ENCODE measurements at regions not wholly inside any gene's neighbourhood (a gene's known extent, or its start where the extent isn't known, plus 50 kb on each side); places are given as distances from the start of the nearest gene placed in this dataset.
"Not testable (repeated sequence)": the region's sequence is repeated elsewhere in the genome, so short reads cannot be mapped to it uniquely, and the experiment has no call there.

DNA sequence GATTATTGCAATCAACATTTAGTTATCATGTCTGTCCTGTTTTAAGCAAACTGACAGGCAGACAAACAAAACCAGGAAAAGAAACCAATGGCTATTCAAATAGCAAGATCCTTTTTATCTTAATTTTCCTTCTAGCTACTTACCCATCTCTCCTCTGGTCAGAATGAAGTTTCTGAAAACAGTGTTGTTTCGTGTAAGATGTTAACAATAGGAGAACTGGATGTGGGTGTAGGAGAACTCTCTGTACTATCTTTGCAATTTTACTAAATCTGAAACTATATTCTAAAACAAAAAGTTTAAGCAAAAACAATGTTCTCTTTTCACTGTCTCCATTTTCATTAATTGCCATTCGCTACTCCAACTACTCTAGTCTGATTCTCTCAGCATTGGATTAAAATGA, 726.4 kb downstream of the ZNF385D start:
- no peak for DNase-seq (ENCODE audit: low read depth in 2 of 2)

DNA sequence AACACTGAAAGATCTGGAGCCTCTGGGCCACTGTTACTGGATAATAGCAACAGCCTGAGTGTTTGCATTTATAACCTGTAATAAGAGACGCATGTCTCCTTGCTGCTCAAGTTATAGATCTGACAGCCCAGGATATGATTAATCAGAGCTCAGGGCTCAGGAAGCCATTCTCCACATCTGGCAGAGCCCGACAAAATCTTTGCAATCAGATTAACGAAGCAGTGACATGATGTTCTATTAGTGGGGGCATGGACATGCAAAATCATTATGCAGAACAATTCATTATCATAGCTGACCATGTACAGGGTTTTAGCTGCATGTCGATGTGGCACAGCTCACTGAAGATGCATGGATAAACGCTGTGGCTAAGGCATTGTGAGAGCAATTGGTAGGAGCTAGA, 730.3 kb downstream of the ZNF385D start:
- DNase-seq (ENCODE audit: low read depth in 2 of 2) = peak in 1 of 2 experiments; percentile 9

DNA sequence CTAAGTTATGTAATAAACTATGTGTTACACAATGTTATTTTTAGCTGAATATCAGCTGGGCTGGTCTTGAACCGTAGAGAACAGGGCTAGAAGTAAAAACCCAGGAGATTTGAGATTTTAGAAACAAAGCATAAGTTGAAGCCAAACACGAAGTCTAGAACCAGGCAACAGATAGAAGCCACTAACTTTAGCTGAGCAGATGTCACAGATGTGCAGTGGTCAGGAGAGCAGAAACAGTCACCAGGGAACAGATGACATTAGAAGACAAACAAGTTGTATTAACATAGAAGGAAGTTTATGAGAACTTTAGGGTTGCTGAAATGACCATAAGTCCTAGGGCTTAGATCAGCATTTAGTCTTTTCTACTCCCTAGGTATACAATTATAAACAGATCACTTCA, 731.0 kb downstream of the ZNF385D start:
- no peak for DNase-seq (ENCODE audit: low read depth in 2 of 2)

DNA sequence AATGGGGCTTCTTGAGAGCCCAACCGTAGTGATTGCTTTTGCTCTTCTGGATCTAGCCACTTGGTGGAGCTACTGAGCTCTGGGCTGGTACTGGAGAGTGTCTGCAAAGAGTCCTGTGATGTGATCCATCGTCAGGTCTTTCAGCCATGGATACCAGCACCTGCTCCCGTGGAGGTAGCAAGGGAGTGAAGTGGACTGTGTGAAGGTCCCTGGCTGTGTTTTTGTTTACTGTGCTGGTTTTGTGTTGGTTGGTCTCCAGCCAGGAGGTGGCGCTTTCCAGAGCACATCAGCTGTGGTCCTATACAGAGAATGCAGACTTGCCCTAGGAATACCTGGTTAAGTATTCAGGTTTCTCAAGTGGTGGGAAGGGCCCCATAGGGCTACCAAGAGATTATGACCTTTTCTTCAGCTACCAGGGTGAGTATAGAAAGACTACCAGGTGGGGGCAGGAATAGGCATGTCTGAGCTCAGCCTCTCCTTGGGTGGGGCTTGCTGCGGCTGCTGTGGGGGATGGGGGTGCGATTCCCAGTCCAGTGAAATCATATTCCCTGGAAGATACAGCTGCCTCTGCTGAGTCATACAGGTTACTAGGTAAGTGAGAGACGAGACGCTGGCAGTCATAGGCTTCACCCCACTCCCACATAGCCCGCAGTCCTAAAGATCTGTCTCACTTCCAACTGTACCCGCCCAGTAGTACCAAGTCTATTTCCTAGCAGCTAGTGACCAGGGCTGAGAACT, 733.7 kb downstream of the ZNF385D start:
- no peak for DNase-seq (ENCODE audit: low read depth in 2 of 2)

DNA sequence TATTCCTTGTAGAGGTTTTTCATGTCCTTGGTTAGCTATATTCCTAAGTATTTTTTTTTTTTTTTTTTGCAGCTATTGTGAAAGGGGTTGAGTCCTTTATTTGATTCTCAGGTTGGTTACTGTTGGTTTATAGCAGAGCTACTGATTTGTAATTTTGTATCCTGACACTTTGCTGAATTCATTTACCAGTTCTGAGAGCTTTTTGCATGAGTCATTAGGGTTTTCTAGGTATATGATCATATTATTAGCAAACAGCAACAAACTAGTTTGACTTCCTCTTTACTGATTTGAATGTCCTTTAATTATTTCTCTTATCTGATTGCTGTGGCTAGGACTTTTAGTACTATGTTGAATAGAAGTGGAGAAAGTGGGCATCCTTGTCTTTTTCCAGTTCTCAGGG, 737.4 kb downstream of the ZNF385D start:
- no peak for DNase-seq (ENCODE audit: low read depth in 2 of 2)

DNA sequence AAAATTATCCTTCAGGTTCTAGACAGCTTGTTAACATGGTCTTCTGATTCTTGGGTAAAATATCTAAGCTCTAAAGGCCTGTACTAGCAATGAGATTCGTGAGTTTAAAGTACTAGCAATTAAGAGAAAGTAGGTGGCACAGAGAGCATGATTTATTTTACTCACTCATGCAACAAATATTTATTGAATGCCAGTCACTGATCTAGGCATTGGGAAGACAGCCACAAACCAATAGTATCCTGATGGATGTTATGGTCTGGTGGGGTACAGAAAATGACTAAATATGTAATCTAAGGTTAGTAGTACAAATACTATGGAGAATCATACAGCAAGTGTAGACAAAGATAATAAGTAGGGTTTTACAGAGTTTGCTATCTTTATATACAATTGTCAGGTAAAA, 751.3 kb downstream of the ZNF385D start:
- no peak for DNase-seq (ENCODE audit: low read depth in 2 of 2)

DNA sequence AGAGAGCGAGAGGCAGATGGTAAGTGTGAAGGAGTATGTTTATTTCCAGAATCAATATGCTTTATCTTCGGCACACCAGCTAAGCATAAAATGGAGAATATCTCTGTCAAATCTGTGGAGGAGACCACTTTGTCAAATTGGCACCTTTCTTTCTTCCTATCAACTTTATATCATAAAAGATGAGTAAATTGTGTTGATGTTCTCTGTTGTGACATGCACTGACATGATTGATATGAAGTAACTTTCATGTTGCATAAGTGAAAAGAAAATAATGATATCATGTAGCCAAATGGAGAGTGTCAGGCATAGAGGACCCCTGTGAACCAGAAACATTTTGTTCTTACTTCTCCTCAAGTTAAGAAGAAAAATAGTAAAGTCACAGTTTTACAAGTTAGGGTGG, 753.8 kb downstream of the ZNF385D start:
- DNase-seq (ENCODE audit: low read depth in 2 of 2) = no peak

DNA sequence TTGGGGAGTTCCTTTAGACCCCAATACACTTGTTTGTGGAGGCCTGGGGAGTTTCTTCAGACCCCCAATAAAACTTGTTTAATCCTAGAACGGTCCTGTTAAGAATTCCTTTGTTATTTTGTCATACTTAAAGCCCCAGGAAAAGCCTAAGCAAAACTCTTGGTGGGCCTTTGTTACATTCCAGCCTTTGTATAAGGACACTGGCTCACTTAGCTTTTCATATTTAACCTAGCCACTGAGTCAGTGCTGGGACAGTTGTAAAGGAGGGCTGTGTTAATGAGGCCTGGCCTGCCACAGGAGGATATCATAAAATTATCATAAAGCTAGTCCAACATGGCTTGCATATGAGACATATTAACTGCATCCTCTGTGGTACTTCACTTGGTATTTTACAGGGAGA, 760.1 kb downstream of the ZNF385D start:
- no peak for DNase-seq (ENCODE audit: low read depth in 2 of 2)

DNA sequence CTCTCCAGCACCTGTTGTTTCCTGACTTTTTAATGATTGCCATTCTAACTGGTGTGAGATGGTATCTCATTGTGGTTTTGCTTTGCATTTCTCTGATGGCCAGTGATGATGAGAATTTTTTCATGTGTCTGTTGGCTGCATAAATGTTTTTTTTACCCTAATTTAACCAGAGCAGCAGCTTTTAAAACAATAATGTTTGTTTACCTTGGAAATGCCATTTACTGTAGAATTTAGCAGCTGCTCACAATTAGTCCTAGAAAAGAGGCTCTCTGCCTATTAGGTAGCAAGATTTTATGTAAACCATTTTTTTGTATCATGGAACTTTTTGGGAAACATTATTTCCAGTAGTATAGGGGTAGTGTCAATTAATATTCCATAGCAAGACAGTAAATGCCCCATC, 761.4 kb downstream of the ZNF385D start:
- DNase-seq (ENCODE audit: low read depth in 2 of 2) = not testable (repeated sequence)

DNA sequence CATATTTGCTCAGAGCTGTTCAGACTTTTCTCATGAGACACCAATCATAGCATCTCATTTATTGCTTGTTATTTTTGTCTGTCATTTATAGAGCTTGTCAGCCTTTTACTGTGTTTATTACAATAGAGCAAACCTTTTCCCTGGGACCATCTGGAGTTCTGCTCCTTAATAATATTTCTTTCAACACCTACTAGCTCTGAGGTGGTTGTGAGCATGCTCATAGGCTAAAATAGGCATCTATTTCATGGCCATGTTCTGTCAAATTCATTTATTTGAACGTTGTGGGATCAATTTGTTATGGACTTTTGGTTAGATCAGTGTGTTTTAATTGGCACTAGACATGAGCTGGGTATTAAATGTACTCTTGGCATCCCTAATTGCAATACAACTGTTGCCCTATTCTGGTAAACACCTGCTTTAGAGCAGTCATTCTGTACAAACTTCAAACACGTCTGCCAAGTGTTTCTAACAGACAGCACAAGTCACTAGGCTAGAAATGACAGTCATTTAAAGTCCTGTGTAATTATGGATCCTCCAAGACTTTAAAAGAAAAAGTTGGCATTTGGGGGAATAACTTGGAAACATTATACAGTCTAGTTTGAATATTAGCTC, 766.3 kb downstream of the ZNF385D start:
- no peak for DNase-seq (ENCODE audit: low read depth in 2 of 2)

DNA sequence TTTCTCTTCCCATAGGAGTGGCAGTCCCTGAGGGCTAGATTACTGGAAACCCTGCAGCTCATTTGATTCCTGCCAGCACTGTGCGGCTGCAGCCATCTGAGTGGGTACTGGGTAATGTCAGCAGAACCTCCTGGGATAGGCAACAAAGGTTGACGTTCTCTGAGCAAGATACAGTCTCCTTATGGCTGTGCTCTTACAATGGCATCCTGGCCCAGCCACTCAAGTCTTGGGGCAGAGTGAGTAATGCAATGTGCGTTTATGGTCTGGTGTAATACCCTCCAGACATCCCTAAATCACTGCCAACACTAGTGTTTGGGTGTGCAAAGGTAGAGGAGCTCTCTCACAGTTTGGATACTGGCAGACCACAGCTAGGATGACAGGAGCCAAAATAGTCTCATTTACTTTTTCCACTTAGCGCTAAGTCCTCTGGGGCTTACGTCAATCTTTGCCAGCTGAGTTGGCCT, 775.8 kb downstream of the ZNF385D start:
- no peak for DNase-seq (ENCODE audit: low read depth in 2 of 2)

DNA sequence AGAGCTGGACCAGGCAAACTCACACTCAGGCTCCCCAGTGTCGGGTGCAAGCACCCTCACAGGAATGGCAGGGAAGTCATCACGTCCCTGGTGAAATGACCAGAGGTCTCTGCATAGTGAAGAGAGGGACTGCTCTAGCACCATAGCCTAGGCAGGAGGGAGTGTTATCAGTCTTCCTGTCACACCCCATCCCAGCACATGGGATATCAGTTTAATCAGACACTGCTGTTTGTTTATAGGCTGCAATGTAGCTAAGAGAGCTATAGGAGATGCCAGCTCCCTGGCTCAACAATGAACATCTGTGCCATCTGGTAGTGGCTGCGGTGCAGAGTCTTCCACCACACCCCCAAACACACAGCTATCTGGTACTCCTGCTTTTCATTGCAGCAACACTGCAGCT, 776.6 kb downstream of the ZNF385D start:
- no peak for DNase-seq (ENCODE audit: low read depth in 2 of 2)

DNA sequence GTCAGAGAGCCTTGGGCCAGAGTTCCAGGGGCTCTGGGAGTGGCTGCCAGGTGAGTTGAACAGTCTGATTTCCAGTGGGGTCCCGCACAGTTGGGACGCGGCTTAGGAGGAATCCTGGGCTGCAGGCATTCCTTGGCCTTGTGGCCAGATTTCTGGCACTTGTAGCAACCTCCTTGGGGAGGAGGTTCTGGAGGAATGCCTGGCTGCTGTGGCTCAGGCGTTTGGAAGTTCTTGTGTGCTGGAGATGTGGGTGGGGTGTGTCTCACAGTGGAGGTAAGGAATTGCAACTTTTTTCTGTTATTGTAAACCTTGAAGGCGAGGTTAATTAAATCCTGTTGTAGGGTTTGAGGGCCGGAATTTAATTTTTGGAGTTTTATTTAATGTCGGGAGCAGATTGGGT, 780.2 kb downstream of the ZNF385D start:
- not testable (repeated sequence) for DNase-seq (ENCODE audit: low read depth in 2 of 2)

DNA sequence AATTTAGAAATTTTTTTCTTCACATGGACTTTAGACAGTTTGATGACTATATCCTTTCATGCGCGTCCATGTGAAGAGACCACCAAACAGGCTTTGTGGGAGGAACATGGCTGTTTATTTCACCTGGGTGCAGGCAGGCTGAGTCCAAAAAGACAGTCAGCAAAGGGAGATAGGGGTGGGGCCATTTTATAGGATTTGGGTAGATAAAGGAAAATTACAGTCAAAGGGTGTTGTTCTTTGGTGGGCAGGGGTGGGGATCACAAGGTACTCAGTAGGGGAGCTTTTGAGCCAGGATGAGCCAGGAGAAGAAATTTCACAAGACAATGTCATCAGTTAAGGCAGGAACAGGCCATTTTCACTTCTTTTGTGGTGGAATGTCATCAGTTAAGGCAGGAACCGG, 781.5 kb upstream of the SGO1 start:
- DNase-seq (ENCODE audit: low read depth in 2 of 2) = not testable (repeated sequence)

DNA sequence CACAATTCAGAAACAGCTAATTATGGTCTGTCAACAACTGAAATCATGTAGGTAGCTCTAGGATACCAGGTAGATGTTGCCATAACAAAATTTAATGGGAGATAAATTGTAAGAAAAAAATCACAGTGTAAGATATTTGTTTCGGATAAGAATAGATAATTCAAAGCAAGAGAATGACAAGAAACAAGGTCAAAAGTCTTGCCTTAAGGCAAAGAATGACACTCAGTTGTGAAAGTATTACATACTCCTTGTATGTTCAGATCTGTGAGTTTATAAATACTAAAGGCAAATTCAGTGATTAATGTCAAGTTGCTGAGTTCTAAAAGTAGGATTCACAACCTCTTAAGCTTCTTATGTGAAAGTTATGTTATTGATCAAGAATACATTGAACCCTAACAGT, 772.2 kb upstream of the SGO1 start:
- DNase-seq (ENCODE audit: low read depth in 2 of 2) = no peak

DNA sequence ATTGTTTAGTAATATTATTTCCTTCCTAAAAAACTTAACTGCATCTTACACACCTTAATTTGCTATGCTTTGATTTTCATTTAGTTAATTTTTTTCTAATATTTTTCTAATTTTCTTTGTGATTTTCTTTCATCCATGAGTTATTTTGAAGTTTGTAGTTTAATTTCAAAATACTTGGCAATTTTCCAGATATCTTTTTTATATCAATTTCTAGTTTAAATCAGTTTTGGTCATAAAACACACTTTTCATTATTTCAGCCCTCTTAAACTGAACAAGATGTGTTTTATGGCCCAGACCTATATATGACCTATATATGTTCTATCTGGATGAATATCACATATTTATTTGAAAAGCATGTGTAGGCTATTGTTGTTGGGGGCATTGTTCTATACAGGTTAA, 759.9 kb upstream of the SGO1 start:
- DNase-seq (ENCODE audit: low read depth in 2 of 2) = no peak

DNA sequence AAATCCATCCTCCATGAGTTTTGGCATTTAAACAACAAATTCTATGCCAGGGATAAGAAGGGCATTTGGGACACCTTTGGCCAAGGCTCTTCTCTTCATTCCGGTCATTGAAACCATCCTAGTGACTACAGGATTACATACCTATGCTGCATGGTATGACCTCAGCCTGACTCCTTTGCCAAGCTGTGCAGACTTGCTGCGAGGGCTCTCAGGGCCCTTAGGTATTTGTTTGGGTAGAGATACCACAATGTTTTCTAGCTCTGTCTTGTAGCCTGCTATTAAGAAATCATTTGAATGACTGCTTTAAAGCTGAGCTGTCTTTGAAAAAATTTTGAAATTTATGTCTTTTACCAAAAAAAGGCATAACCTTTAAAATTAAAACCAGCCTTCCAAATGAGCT, 749.8 kb upstream of the SGO1 start:
- peak in 1 of 2 experiments; percentile 20 for DNase-seq (ENCODE audit: low read depth in 2 of 2)

DNA sequence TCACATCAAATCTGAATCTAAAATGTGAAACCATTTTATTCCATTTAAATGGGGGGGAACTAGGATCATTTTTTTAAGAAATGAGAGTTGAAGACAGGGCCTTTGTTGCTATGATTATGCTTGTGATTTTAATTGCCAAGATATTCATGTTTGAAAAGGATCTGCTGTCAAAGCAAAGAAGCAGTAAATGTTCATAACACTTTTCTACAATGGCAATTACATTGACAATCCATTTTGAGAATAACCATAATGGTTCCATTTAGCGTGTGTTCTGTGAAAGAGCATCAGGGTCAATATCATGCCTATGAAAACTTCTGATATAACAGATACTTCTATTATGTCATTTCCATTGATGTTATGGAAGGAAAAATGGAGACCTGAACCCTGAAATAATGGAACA, 745.8 kb upstream of the SGO1 start:
- no peak for DNase-seq (ENCODE audit: low read depth in 2 of 2)

DNA sequence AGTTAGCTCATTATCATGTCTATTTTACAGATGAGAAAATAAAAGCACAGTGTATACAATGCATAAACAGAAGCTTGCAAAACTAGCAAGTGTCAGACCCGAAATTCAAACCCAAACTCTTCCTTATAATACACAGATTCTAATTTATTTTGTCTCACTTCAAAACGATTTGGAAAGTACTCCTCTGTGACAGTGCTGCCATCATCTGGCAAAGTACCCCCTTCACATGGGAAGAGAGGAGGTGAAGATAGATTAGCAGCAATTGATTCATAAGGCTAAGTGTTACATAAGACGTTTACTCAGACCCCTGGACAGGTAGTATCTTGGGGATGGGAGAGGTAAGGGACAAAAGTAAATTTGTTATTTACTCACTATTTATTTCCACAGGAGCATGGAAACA, 744.0 kb upstream of the SGO1 start:
- no peak for DNase-seq (ENCODE audit: low read depth in 2 of 2)

DNA sequence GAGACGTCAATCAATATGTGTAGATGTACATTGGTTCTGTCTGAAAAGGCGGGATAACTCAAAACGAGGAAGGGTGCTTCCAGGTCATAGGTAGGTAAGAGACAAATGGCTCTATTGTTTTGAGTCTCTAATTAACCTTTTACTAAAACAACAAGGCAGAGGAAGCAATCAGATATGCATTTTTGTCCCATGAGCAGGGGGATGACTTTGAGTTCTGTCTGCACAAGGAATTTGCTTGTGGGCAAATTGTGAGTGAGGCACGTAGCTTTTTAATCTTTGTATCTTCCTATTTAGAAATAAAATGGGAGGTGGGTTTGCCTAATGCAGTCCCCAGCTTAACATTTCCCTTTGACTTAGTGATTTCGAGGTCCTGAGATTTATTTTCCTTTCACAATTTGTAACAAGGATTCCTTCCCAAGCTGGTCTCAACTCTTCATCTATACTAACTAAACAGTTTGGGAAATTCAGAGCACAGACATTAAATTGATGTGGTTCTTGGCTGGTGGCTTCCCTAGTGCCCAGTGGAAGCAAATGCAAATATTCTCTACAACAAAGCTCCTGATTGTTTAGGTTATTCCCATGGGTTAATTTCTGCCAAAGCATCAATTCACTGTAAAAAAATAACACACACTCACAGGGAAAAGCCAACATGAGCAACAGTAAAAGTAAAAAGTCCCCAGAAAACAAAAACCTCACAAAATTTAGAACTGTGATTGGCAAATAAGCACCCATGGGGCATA, 738.8 kb upstream of the SGO1 start:
- DNase-seq (ENCODE audit: low read depth in 2 of 2) = no peak

DNA sequence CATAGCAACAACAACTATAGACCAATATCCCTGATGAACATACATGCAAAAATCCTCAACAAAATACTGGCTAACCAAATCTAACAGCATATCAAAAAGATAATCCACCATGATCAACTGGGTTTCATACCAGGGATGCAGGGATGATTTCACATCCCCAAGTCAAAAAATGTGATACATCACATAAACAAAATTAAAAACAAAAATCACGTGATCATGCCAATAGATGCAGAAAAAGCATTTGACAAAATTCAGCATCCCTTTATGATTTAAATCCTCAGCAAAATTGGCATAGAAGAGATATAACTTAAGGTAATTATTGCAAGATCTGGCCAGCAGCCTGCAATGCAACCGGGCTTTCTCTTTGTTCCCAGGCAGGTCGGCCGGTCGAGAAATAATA, 735.1 kb upstream of the SGO1 start:
- DNase-seq (ENCODE audit: low read depth in 2 of 2) = not testable (repeated sequence)

DNA sequence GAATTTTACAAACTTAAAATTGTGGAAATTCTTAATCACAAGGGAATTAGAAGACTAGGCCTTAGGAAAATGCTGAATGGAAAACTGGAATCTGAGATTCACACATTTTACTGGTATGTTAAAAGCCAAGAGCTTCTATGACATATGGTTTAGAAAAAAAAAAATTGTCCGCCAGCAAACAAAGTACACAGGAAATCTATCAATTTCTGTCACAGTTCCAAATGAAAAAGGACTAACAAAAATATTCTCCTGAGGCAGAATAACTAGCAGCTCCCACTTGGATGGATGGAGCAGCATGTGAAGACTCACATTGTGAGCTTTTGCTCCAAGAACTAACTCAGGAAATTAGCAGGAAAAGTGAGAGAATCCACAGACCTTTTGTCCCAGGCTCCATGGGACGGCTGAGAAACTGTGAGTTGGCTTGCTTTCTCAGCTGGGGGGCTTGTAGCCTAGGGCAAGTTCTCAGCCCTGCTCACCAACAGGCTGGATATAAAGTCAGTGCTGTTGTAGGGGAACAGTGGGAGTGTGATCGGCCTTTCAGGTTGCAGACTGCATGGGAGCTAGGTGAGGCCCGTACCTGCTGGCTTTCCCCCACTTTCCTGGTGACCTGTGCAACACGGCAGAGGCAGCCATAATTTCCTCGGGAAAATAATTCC, 731.1 kb upstream of the SGO1 start:
- DNase-seq (ENCODE audit: low read depth in 2 of 2) = no peak

Measured in fibroblast of skin of left quadriceps (primary cell).